A673 (cell line): ENCODE measurements at regions not wholly inside any gene's neighbourhood (a gene's known extent, or its start where the extent isn't known, plus 50 kb on each side); places are given as distances from the start of the nearest gene placed in this dataset.
A peak's percentile ranks its signal among the peaks of the same experiment; 100 is the strongest.
"Not testable (repeated sequence)": the region's sequence is repeated elsewhere in the genome, so short reads cannot be mapped to it uniquely, and the experiment has no call there.

Experiments used
- BruUV-seq: library from RNA; stranded (reverse); fragments of 400-500 nt; replicated peaks from 2 replicates; lab custom pipeline; 2021; lab: Mats Ljungman, UMichigan
- CTCF ChIA-PET: fragments of 300-600 bp; sonication (Branson Sonifier 250); formaldehyde crosslinking; loops from one replicate; lab custom pipeline; 2022; ENCODE audit warnings: antibody characterized with exemption; lab: Charles Lee
- POLR2A ChIA-PET: fragments of 300-600 bp; sonication (Branson Sonifier 250); formaldehyde crosslinking; loops from one replicate; lab custom pipeline; 2022; ENCODE audit warnings: antibody characterized with exemption; ENCODE audit not compliant: low non-redundant PET; lab: Charles Lee
- DNase-seq: peaks from one replicate; pipeline ENCODE4 v3.0.0-alpha.2; 2015; ENCODE audit warnings: low spot score
- H3K27ac ChIP-seq: fragments of 200-600 bp; sonication (generic); 2 replicates; pipeline ENCODE4 v1.5.1; 2016; ENCODE audit warnings: mixed run types, low read depth, mild to moderate bottlenecking, mixed read lengths, antibody characterized with exemption, low read length; ENCODE audit not compliant: poor library complexity, severe bottlenecking
- H3K27me3 ChIP-seq: fragments of 200-600 bp; sonication (generic); replicated peaks from 2 replicates; pipeline ENCODE4 v1.6.1; 2017; ENCODE audit warnings: mixed run types, low read depth, mild to moderate bottlenecking, mixed read lengths, antibody characterized with exemption, low read length; ENCODE audit not compliant: insufficient read depth, poor library complexity
- H3K36me3 ChIP-seq: fragments of 200-600 bp; sonication (generic); 2 replicates; pipeline ENCODE4 v1.6.1; 2016; ENCODE audit warnings: mixed run types, mild to moderate bottlenecking, mixed read lengths, antibody characterized with exemption, low read length; ENCODE audit not compliant: insufficient read depth, poor library complexity, severe bottlenecking
- H3K4me1 ChIP-seq: fragments of 200-600 bp; sonication (generic); 2 replicates; pipeline ENCODE4 v1.6.1; 2017; ENCODE audit warnings: mixed run types, mild to moderate bottlenecking, mixed read lengths, antibody characterized with exemption, low read length; ENCODE audit not compliant: insufficient read depth, poor library complexity, severe bottlenecking
- H3K4me3 ChIP-seq: fragments of 200-600 bp; sonication (generic); 2 replicates; pipeline ENCODE4 v1.5.1; 2016; ENCODE audit warnings: low read depth, mixed run types, mild to moderate bottlenecking, mixed read lengths, low read length; ENCODE audit not compliant: poor library complexity, severe bottlenecking
- H3K9me3 ChIP-seq: fragments of 200-600 bp; sonication (generic); 2 replicates; pipeline ENCODE4 v1.6.1; 2016; ENCODE audit warnings: mixed run types, low read depth, mild to moderate bottlenecking, mixed read lengths, antibody characterized with exemption, low read length; ENCODE audit not compliant: poor library complexity, severe bottlenecking
- EZH2 ChIP-seq: fragments of 200-600 bp; sonication (generic); IDR thresholded peaks from 2 replicates; pipeline ENCODE4 v1.6.1; 2017; ENCODE audit warnings: borderline replicate concordance, low read depth, mild to moderate bottlenecking, mixed read lengths, antibody characterized with exemption, low read length; ENCODE audit not compliant: poor library complexity, severe bottlenecking
- intact Hi-C: fragments of 100-400 bp; cut with micrococcal nuclease; formaldehyde crosslinking; loops from one replicate; pipeline ENCODE4 v1.10.0; 2022; ENCODE audit not compliant: unreplicated experiment
- TF ChIP-seq, protein P1 (sequence below): fragments of 300-800, 200-600 bp; sonication (generic); conservative IDR thresholded peaks from 2 replicates; pipeline ENCODE4 v1.5.1; 2017; ENCODE audit warnings: low read depth, mild to moderate bottlenecking, antibody characterized with exemption, low read length, moderate library complexity, mixed read lengths

DNA sequence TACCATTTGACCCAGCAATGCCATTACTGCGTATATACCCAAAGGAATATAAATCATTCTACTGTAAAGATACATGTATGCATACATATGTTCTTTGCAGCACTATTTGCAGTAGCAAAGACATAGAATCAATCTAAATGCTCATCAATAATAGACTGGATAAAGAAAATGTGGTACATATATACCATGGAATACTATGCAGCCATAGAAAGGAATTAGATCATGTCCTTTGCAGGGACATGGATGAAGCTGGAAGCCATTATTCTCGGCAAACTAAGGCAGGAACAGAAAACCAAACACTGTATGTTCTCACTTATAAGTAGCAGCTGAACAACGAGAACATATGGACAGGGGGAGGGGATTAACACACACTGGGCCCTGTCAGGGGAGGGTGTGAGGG is 54.8 kb upstream of the ZNF30 start:
- H3K27me3 ChIP-seq, BruUV-seq, H3K4me3 ChIP-seq, CTCF ChIA-PET, DNase-seq, H3K4me1 ChIP-seq, H3K36me3 ChIP-seq, H3K27ac ChIP-seq, H3K9me3 ChIP-seq, POLR2A ChIA-PET, intact Hi-C loops: not testable (repeated sequence)

DNA sequence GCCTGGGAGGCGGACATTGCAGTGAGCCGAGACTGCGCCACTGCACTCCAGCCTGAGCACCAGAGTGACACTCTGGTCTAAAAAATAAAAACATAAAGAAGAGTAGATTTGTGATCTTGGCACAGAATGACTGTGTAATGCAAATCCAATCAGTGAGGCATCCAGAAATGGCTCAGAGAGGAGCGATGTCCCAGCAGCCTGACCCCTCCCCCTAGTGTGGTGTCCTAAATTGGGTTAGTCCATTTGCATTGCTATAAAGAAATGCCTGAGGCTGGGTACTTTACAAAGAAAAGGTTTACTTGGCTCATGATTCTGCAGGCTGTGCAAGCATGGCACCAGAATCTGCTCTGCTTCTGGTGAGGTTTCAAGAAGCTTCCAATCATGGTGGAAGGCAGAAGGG is 59.1 kb upstream of the ZNF30 start:
- H3K36me3 ChIP-seq, result no peaks in the 10 kb centered on the region
- H3K27me3 ChIP-seq, result no peaks in the 10 kb centered on the region
- H3K4me3 ChIP-seq, result no peak overlapping the region
- TF ChIP-seq EZH2, result no peak
- TF ChIP-seq, protein P1, sequence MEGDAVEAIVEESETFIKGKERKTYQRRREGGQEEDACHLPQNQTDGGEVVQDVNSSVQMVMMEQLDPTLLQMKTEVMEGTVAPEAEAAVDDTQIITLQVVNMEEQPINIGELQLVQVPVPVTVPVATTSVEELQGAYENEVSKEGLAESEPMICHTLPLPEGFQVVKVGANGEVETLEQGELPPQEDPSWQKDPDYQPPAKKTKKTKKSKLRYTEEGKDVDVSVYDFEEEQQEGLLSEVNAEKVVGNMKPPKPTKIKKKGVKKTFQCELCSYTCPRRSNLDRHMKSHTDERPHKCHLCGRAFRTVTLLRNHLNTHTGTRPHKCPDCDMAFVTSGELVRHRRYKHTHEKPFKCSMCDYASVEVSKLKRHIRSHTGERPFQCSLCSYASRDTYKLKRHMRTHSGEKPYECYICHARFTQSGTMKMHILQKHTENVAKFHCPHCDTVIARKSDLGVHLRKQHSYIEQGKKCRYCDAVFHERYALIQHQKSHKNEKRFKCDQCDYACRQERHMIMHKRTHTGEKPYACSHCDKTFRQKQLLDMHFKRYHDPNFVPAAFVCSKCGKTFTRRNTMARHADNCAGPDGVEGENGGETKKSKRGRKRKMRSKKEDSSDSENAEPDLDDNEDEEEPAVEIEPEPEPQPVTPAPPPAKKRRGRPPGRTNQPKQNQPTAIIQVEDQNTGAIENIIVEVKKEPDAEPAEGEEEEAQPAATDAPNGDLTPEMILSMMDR, result no peak
- BruUV-seq, result no TSS peak
- intact Hi-C loops, result no loop called here
- H3K9me3 ChIP-seq, result no peaks in the 10 kb centered on the region
- H3K27ac ChIP-seq, result no peak overlapping the region
- no peaks in the 10 kb centered on the region for H3K4me1 ChIP-seq
- POLR2A ChIA-PET, result no interaction called here
- CTCF ChIA-PET, result no interaction called here
- no peak for DNase-seq

DNA sequence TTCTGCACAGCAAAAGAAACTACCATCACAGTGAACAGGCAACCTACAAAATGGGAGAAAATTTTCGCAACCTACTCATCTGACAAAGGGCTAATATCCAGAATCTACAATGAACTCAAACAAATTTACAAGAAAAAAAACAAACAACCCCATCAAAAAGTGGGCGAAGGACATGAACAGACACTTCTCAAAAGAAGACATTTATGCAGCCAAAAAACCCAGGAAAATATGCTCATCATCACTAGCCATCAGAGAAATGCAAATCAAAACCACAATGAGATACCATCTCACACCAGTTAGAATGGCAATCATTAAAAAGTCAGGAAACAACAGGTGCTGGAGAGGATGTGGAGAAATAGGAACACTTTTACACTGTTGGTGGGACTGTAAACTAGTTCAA is 61.5 kb upstream of the ZNF30 start:
- intact Hi-C loops, H3K9me3 ChIP-seq, H3K27me3 ChIP-seq, DNase-seq, POLR2A ChIA-PET, H3K36me3 ChIP-seq, H3K27ac ChIP-seq, H3K4me3 ChIP-seq, BruUV-seq, H3K4me1 ChIP-seq, CTCF ChIA-PET: not testable (repeated sequence)

DNA sequence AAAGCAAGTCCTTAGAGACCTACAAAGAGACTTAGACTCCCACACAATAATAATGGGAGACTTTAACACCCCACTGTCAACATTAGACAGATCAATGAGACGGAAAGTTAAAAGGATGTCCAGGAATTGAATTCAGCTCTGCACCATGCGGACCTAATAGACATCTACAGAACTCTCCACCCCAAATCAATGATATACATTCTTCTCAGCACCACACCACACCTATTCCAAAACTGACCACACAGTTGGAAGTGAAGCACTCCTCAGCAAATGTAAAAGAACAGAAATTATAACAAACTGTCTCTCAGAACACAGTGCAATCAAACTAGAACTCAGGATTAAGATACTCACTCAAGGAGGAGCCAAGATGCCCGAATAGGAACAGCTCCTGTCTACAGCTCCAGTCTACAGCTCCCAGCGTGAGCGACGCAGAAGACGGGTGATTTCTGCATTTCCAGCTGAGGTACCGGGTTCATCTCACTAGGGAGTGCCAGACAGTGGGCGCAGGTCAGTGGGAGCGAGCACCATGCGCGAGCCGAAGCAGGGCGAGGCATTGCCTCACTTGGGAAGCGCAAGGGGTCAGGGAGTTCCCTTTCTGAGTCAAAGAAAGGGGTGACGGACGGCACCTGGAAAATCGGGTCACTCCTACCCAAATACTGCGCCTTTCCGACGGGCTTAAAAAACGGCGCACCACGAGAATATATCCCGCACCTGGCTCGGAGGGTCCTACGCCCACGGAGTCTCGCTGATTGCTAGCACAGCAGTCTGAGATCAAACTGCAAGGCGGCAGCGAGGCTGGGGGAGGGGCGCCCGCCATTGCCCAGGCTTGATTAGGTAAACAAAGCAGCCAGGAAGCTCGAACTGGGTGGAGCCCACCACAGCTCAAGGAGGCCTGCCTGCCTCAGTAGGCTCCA is 66.6 kb upstream of the ZNF30 start:
- intact Hi-C loops, H3K4me1 ChIP-seq, H3K27ac ChIP-seq, H3K9me3 ChIP-seq, CTCF ChIA-PET, POLR2A ChIA-PET, DNase-seq, H3K27me3 ChIP-seq, H3K36me3 ChIP-seq: not testable (repeated sequence)
- TSS peak; percentile 40 for BruUV-seq
- H3K4me3 ChIP-seq, result peak overlapping the region; percentile 35

GRCh38 chr19:34859325-34859724 is 67.4 kb upstream of the ZNF30 start:
- H3K4me1 ChIP-seq, intact Hi-C loops, BruUV-seq, H3K36me3 ChIP-seq, H3K27ac ChIP-seq, H3K9me3 ChIP-seq, CTCF ChIA-PET, POLR2A ChIA-PET, H3K4me3 ChIP-seq, H3K27me3 ChIP-seq, DNase-seq: not testable (repeated sequence)
